ENCODE measurements at regions not wholly inside any gene's neighbourhood (a gene's known extent, or its start where the extent isn't known, plus 50 kb on each side); places are given as distances from the start of the nearest gene placed in this dataset.
A peak's percentile ranks its signal among the peaks of the same experiment; 100 is the strongest.
"Not testable (repeated sequence)": the region's sequence is repeated elsewhere in the genome, so short reads cannot be mapped to it uniquely, and the experiment has no call there.

- DNase-seq, result no peak
Observed at GRCh38 chr11:31956310-31956709, 134.6 kb upstream of the RCN1 start.

- no peak for DNase-seq
Observed at GRCh38 chr11:31955838-31956237, 135.0 kb upstream of the RCN1 start.

- no peak for DNase-seq
Observed at GRCh38 chr11:31953803-31954327, 137.0 kb upstream of the RCN1 start.

- not testable (repeated sequence) for DNase-seq
Observed at GRCh38 chr11:31949733-31950200, 138.6 kb upstream of the PAX6 start.

- DNase-seq, result no peak
Observed at GRCh38 chr11:31947051-31947450, 135.9 kb upstream of the PAX6 start.

- DNase-seq, result peak; percentile 5
Observed at GRCh38 chr11:31943056-31943780, 132.1 kb upstream of the PAX6 start.

GRCh38 chr11:31940371-31941037 is 129.4 kb upstream of the PAX6 start:
- DNase-seq, result no peak

GRCh38 chr11:31939004-31939403 is 127.9 kb upstream of the PAX6 start:
- no peak for DNase-seq

GRCh38 chr11:31936312-31936711 is 125.2 kb upstream of the PAX6 start:
- no peak for DNase-seq

- no peak for DNase-seq
Observed at GRCh38 chr11:31932879-31933278, 121.8 kb upstream of the PAX6 start.

GRCh38 chr11:31927982-31928381 is 116.9 kb upstream of the PAX6 start:
- no peak for DNase-seq

GRCh38 chr11:31926816-31927528 is 115.8 kb upstream of the PAX6 start:
- no peak for DNase-seq

- DNase-seq, result no peak
Observed at GRCh38 chr11:31926106-31926505, 115.0 kb upstream of the PAX6 start.

- DNase-seq, result no peak
Observed at GRCh38 chr11:31922450-31922849, 111.3 kb upstream of the PAX6 start.

GRCh38 chr11:31921081-31921480 is 110.0 kb upstream of the PAX6 start:
- no peak for DNase-seq

GRCh38 chr11:31919175-31919574 is 108.1 kb upstream of the PAX6 start:
- DNase-seq, result no peak

- no peak for DNase-seq
Observed at GRCh38 chr11:31915867-31916266, 104.7 kb upstream of the PAX6 start.

GRCh38 chr11:31913985-31914384 is 102.9 kb upstream of the PAX6 start:
- no peak for DNase-seq

GRCh38 chr11:31912808-31913207 is 101.7 kb upstream of the PAX6 start:
- DNase-seq, result no peak

GRCh38 chr11:31910950-31911576 is 99.9 kb upstream of the PAX6 start:
- no peak for DNase-seq

- no peak for DNase-seq
Observed at GRCh38 chr11:31903225-31904074, 92.3 kb upstream of the PAX6 start.

- no peak for DNase-seq
Observed at GRCh38 chr11:31902706-31903105, 91.6 kb upstream of the PAX6 start.
